Activated CD4-positive, alpha-beta T cell treated with anti-CD3 and anti-CD28 coated beads, Interleukin-2, Interleukin-6, amounts not matched to agents 100 ng/mL and 50 ng/mL, durations not matched to agents 16 hours and 8 hours (primary cell): ENCODE measurements at regions not wholly inside any gene's neighbourhood (a gene's known extent, or its start where the extent isn't known, plus 50 kb on each side); places are given as distances from the start of the nearest gene placed in this dataset.
"Not testable (repeated sequence)": the region's sequence is repeated elsewhere in the genome, so short reads cannot be mapped to it uniquely, and the experiment has no call there.

ENCODE experiments used
- DNase-seq: peaks from one replicate; pipeline ENCODE4 v3.0.0-alpha.2; 2020

GRCh38 chr2:240243049-240243448, 102.6 kb upstream of the OTOS start:
- DNase-seq, result not testable (repeated sequence)

GRCh38 chr2:240244543-240244942, 104.1 kb upstream of the OTOS start:
- DNase-seq, result no peak

GRCh38 chr2:240245184-240245583, 104.7 kb upstream of the OTOS start:
- DNase-seq, result no peak

- DNase-seq, result no peak
Observed at GRCh38 chr2:240245706-240246105, 105.2 kb upstream of the OTOS start.

- DNase-seq, result no peak
Observed at GRCh38 chr2:240246173-240246820, 105.8 kb upstream of the OTOS start.

GRCh38 chr2:240247241-240247867, 106.9 kb upstream of the OTOS start:
- no peak for DNase-seq

- DNase-seq, result no peak
Observed at GRCh38 chr2:240247868-240248720, 107.6 kb upstream of the OTOS start.

GRCh38 chr2:240248721-240249422, 108.4 kb upstream of the OTOS start:
- DNase-seq, result no peak

- DNase-seq, result no peak
Observed at GRCh38 chr2:240249423-240250149, 109.1 kb upstream of the OTOS start.

- DNase-seq, result no peak
Observed at GRCh38 chr2:240250150-240250984, 109.9 kb upstream of the OTOS start.

- no peak for DNase-seq
Observed at GRCh38 chr2:240250985-240251847, 110.8 kb upstream of the OTOS start.

- DNase-seq, result no peak
Observed at GRCh38 chr2:240251848-240252190, 111.4 kb upstream of the OTOS start.

GRCh38 chr2:240252191-240252871, 111.9 kb upstream of the OTOS start:
- DNase-seq, result no peak

GRCh38 chr2:240252872-240253511, 112.5 kb upstream of the OTOS start:
- DNase-seq, result no peak

- DNase-seq, result no peak
Observed at GRCh38 chr2:240253583-240254145, 113.2 kb upstream of the OTOS start.

- no peak for DNase-seq
Observed at GRCh38 chr2:240254337-240255164, 114.1 kb upstream of the OTOS start.

- DNase-seq, result no peak
Observed at GRCh38 chr2:240255165-240255491, 114.7 kb upstream of the OTOS start.
